K562 (cell line): ENCODE measurements at regions not wholly inside any gene's neighbourhood (a gene's known extent, or its start where the extent isn't known, plus 50 kb on each side); places are given as distances from the start of the nearest gene placed in this dataset.

ENCODE experiments used
- ATAC-seq: fragments of 200-7000 bp; cut with Tn5 transposase; 3 replicates; pipeline ENCODE4 v1.9.1; 2020; ENCODE audit warnings: moderate library complexity
- BruUV-seq: library from RNA; stranded (reverse); fragments of 400-500 nt; replicated peaks from 2 replicates; lab custom pipeline; 2021; lab: Mats Ljungman, UMichigan
- CTCF ChIA-PET: fragments of 300-600 bp; formaldehyde crosslinking; extraction: SDS; loops from one replicate; lab custom pipeline; 2021; ENCODE audit warnings: low intra/inter-chr PET ratio; lab: Yijun Ruan, JAX
- POLR2A ChIA-PET: fragments of 300-600, 350-650 bp; sonication (Branson Sonifier 250); formaldehyde crosslinking; extraction: SDS; loops from one replicate; lab custom pipeline; 2021; ENCODE audit warnings: antibody characterized with exemption, inconsistent platforms; lab: Yijun Ruan, JAX
- DNase-seq, 4 experiments: peaks; one replicate each; pipeline versions ENCODE4 v3.0.0 to v3.0.0-alpha.2; 2011 to 2018; ENCODE audit warnings: low spot score in 3 of 4, mixed read lengths in 3 of 4; ENCODE audit errors: extremely low read depth in 1 of 4
- FAIRE-seq: peaks from 2 replicates; lab custom pipeline; 2011; peaks lifted over from hg19 to GRCh38; lab: Jason Lieb, UNC
- H2AFZ ChIP-seq: 2 replicates; pipeline ENCODE4 v1.6.0; 2011; ENCODE audit warnings: low read depth, low read length, control low read depth, inconsistent platforms
- H3K27ac ChIP-seq: fragments of 200-600 bp; 3 replicates; pipeline ENCODE4 v1.8.0; 2011; ENCODE audit warnings: low read depth, mild to moderate bottlenecking, control low read depth, inconsistent platforms, low read length, moderate library complexity, mixed read lengths; ENCODE audit errors: extremely low read depth
- H3K27me3 ChIP-seq, 2 experiments: fragments of 300-600 bp in 1 of 2; 2 replicates in 1 of 2; 3 replicates in 1 of 2; pipeline versions ENCODE4 v1.6.0 to v1.8.0; 2011; ENCODE audit warnings: inconsistent platforms in 2 of 2, low read length in 2 of 2, mild to moderate bottlenecking in 1 of 2, mixed read lengths in 1 of 2, moderate library complexity in 1 of 2; ENCODE audit not compliant: control insufficient read depth in 2 of 2, insufficient read depth in 2 of 2
- H3K36me3 ChIP-seq: fragments of 300-600 bp; 3 replicates; pipeline ENCODE4 v1.8.0; 2011; ENCODE audit warnings: mild to moderate bottlenecking, low read length, inconsistent platforms; ENCODE audit not compliant: control insufficient read depth, insufficient read depth
- H3K4me1 ChIP-seq, 2 experiments: fragments of 200-600 bp in 1 of 2; replicated peaks in 1 of 2; 2 replicates in 1 of 2; 3 replicates in 1 of 2; pipeline versions ENCODE4 v1.5.1 to v1.8.0; 2011; ENCODE audit warnings: inconsistent platforms in 2 of 2, low read length in 2 of 2, mild to moderate bottlenecking in 1 of 2, mixed read lengths in 1 of 2, moderate library complexity in 1 of 2; ENCODE audit not compliant: control insufficient read depth in 2 of 2, insufficient read depth in 2 of 2
- H3K4me2 ChIP-seq: 2 replicates; pipeline ENCODE4 v1.6.1; 2011; ENCODE audit warnings: low read length, control low read depth, inconsistent platforms, mixed read lengths; ENCODE audit not compliant: insufficient read depth
- H3K4me3 ChIP-seq: fragments of 200-600 bp; sonication (generic), shearing (Covaris generic); 2 replicates; pipeline ENCODE4 v1.5.1; 2016; ENCODE audit warnings: control low read depth, inconsistent platforms
- H3K79me2 ChIP-seq: fragments of 200-600 bp; 3 replicates; pipeline ENCODE4 v1.8.0; 2011; ENCODE audit warnings: low read length, inconsistent platforms; ENCODE audit not compliant: control insufficient read depth, insufficient read depth
- H3K9ac ChIP-seq, 2 experiments: 2 replicates each; pipeline versions ENCODE4 v1.6.0 to v1.6.1; 2011; ENCODE audit warnings: low read depth in 2 of 2, low read length in 2 of 2, control low read depth in 1 of 2, inconsistent platforms in 1 of 2, mild to moderate bottlenecking in 1 of 2, mixed read lengths in 1 of 2; ENCODE audit not compliant: insufficient read depth in 1 of 2
- H3K9me1 ChIP-seq: one replicate; pipeline ENCODE4 v1.6.0; 2011; ENCODE audit warnings: inconsistent platforms, mild to moderate bottlenecking, low read length, moderate library complexity; ENCODE audit not compliant: control insufficient read depth, insufficient read depth
- H3K9me3 ChIP-seq: replicated peaks from 2 replicates; pipeline ENCODE4 v1.5.1; 2011; ENCODE audit warnings: low read depth, low read length, inconsistent platforms; ENCODE audit not compliant: control insufficient read depth, insufficient read depth
- H4K20me1 ChIP-seq: replicated peaks from 2 replicates; pipeline ENCODE4 v1.6.1; 2011; ENCODE audit warnings: low read length, inconsistent platforms, mixed read lengths; ENCODE audit not compliant: control insufficient read depth, insufficient read depth
- CBFA2T2 ChIP-seq: fragments of 450-650 bp; conservative IDR thresholded peaks from 2 replicates; pipeline ENCODE4 v1.6.1; 2017; ENCODE audit warnings: mild to moderate bottlenecking
- CBFA2T3 ChIP-seq: fragments of 450-650 bp; IDR thresholded peaks from 2 replicates; pipeline ENCODE4 v1.6.1; 2017
- DIDO1 ChIP-seq: fragments of 450-650 bp; IDR thresholded peaks from 2 replicates; pipeline ENCODE4 v1.6.1; 2016; ENCODE audit warnings: low read depth, missing biosample characterization, missing genetic modification characterization
- FOSL1 ChIP-seq: fragments of 200-800 bp; sonication (Bioruptor generic); conservative IDR thresholded peaks from 2 replicates; pipeline ENCODE4 v1.6.1; 2016; ENCODE audit warnings: missing genetic modification characterization, missing compliant biosample characterization
- HMBOX1 ChIP-seq: sonication (generic); IDR thresholded peaks from 2 replicates; pipeline ENCODE4 v1.6.1; 2016
- MAZ ChIP-seq, 2 experiments: fragments of 450-650 bp in 1 of 2; sonication (generic) in 1 of 2; formaldehyde crosslinking; IDR thresholded peaks in 1 of 2; conservative IDR thresholded peaks in 1 of 2; 2 replicates each; pipeline versions ENCODE4 v1.4.0 to v1.5.0; 2020; ENCODE audit warnings: mild to moderate bottlenecking in 1 of 2, missing genetic modification reagents in 1 of 2
- NR2F6 ChIP-seq: fragments of 450-650 bp; formaldehyde crosslinking; IDR thresholded peaks from 2 replicates; pipeline ENCODE4 v1.4.0; 2020; ENCODE audit warnings: mild to moderate bottlenecking
- RCOR1 ChIP-seq, 2 experiments: IDR thresholded peaks; 2 replicates each; pipeline ENCODE4 v1.6.1; 2012; ENCODE audit warnings: low read depth in 2 of 2, low read length in 2 of 2, borderline replicate concordance in 1 of 2, improper control_type of control experiment in 1 of 2
- SRSF3 ChIP-seq: fragments of 200-400 bp; formaldehyde crosslinking; IDR thresholded peaks from 2 replicates; pipeline ENCODE4 v1.6.1; 2016; ENCODE audit warnings: mild to moderate bottlenecking, low read length, moderate library complexity; ENCODE audit not compliant: insufficient read depth
- TCF3 ChIP-seq: sonication (generic); formaldehyde crosslinking; IDR thresholded peaks from 2 replicates; pipeline ENCODE4 v1.4.0; 2020; ENCODE audit warnings: mild to moderate bottlenecking, missing genetic modification reagents
- ZNF395 ChIP-seq: fragments of 200-800 bp; sonication (Bioruptor generic); IDR thresholded peaks from 2 replicates; pipeline ENCODE4 v1.6.1; 2017; ENCODE audit warnings: missing genetic modification characterization, missing compliant biosample characterization
- WGBS: fragments of 100-300 bp; shearing (Covaris generic); methylation state at CpG from one replicate; pipeline ENCODE4 v1.1.6; 2016; ENCODE audit warnings: low coverage, mixed read lengths; ENCODE audit not compliant: insufficient coverage; ENCODE audit errors: missing lambda C conversion rate; 5-methylcytosine and 5-hydroxymethylcytosine counted together
- in situ Hi-C: fragments of 300-500 bp; cut with MboI; formaldehyde crosslinking; loops from 4 replicates; pipeline ENCODE4 v1.15.0; 2018; ENCODE audit warnings: inconsistent platforms, mixed read lengths
- intact Hi-C: fragments of 100-400 bp; cut with micrococcal nuclease; formaldehyde crosslinking; loops from 2 replicates; pipeline ENCODE4 v1.14.2; 2022

GRCh38 chr4:98804403-98804802, 124.5 kb downstream of the EIF4E start:
- ChIA-PET CTCF (no interaction called here), POLR2A (no interaction called here)
- no peak overlapping the region for H3K27ac ChIP-seq
- H3K9me3 ChIP-seq, result no peaks in the 10 kb centered on the region
- in situ Hi-C loops, result no loop called here
- FAIRE-seq (no peak), DNase-seq (no peak), ATAC-seq (no peak)
- H3K36me3 ChIP-seq, result no peaks in the 10 kb centered on the region
- intact Hi-C loops, result no loop called here
- no peaks in the 10 kb centered on the region for H3K27me3 ChIP-seq
- WGBS, result 5% methylated on average over 2 of the region's 2 CpGs
- no peak for TF ChIP-seq ZNF395 (CRISPR knock-in tag)
- TF ChIP-seq DIDO1, result no peak
- 0 out of 2 replicates have a peak, but pooled peaks have one; percentile 4 for TF ChIP-seq CBFA2T2
- peak; percentile 27; the same call in 1 of the 2 replicates for TF ChIP-seq FOSL1
- TF ChIP-seq NR2F6, result no peak
- no peak for TF ChIP-seq SRSF3
- no peak for TF ChIP-seq HMBOX1
- no peak for TF ChIP-seq MAZ (CRISPR knock-in tag; conservative IDR thresholded peaks at IDR 0.05 in 1 of 2, IDR thresholded peaks at IDR 0.05 in 1 of 2)
- 0 out of 2 replicates have a peak, but pooled peaks have one; percentile 18 for TF ChIP-seq TCF3 (CRISPR knock-in tag)
- TF ChIP-seq CBFA2T3, result peak; percentile 46
- no peak for TF ChIP-seq RCOR1 (IDR thresholded peaks at IDR 0.05; ENCODE audit: borderline replicate concordance in 1 of 2, low read depth in 2 of 2, low read length in 2 of 2)
- peaks cover 13% of the 10 kb centered on the region for H4K20me1 ChIP-seq
- H3K9me1 ChIP-seq, result no peaks in the 10 kb centered on the region
- H2AFZ ChIP-seq, result no peak overlapping the region
- H3K79me2 ChIP-seq, result no peaks in the 10 kb centered on the region
- BruUV-seq, result no TSS peak
- H3K4me2 ChIP-seq, result no peak overlapping the region
- no peak overlapping the region for H3K4me3 ChIP-seq
- peaks cover 20 to 35% of the 10 kb centered on the region in 2 experiments for H3K4me1 ChIP-seq
- no peak overlapping the region for H3K9ac ChIP-seq
